ENCODE measurements at regions not wholly inside any gene's neighbourhood (a gene's known extent, or its start where the extent isn't known, plus 50 kb on each side); places are given as distances from the start of the nearest gene placed in this dataset.

GRCh38 chr7:12882710-12883109, 195.3 kb downstream of the ARL4A start:
- no peak for TF ChIP-seq SP1 (IDR thresholded peaks at IDR 0.05)
- no peak for TF ChIP-seq NFRKB (IDR thresholded peaks at IDR 0.05)
- no peak for TF ChIP-seq SUZ12 (IDR thresholded peaks at IDR 0.05)
- no peak for TF ChIP-seq HDGF (IDR thresholded peaks at IDR 0.05; ENCODE audit: borderline replicate concordance)
- no peak for TF ChIP-seq L3MBTL2 (conservative IDR thresholded peaks at IDR 0.05)
- no peak for TF ChIP-seq FOXM1 (IDR thresholded peaks at IDR 0.05; ENCODE audit: borderline replicate concordance)
- TF ChIP-seq FOXA1 (IDR thresholded peaks at IDR 0.05) = no peak
- TF ChIP-seq ARNT (IDR thresholded peaks at IDR 0.05) = no peak
- no peak for TF ChIP-seq FOXK2 (IDR thresholded peaks at IDR 0.05)
- no peak for TF ChIP-seq ELF4 (IDR thresholded peaks at IDR 0.05)
- TF ChIP-seq TARDBP (IDR thresholded peaks at IDR 0.05) = no peak
- TF ChIP-seq LEF1 (IDR thresholded peaks at IDR 0.05; ENCODE audit: borderline replicate concordance) = no peak
- TF ChIP-seq ZNF384 (IDR thresholded peaks at IDR 0.05) = no peak
- TF ChIP-seq CTBP1 (IDR thresholded peaks at IDR 0.05; ENCODE audit: borderline replicate concordance) = no peak
- POLR2A ChIA-PET = no interaction called here
- CTCF ChIA-PET = no interaction called here
- no peak for DNase-seq (ENCODE audit: extremely low spot score)

GRCh38 chr7:12884033-12884432, 196.6 kb downstream of the ARL4A start:
- no peak for DNase-seq (ENCODE audit: extremely low spot score)
- TF ChIP-seq FOXK2 (IDR thresholded peaks at IDR 0.05) = no peak
- TF ChIP-seq HDGF (IDR thresholded peaks at IDR 0.05; ENCODE audit: borderline replicate concordance) = no peak
- TF ChIP-seq FOXA1 (IDR thresholded peaks at IDR 0.05) = no peak
- TF ChIP-seq LEF1 (IDR thresholded peaks at IDR 0.05; ENCODE audit: borderline replicate concordance) = no peak
- TF ChIP-seq ZNF384 (IDR thresholded peaks at IDR 0.05) = no peak
- TF ChIP-seq NFRKB (IDR thresholded peaks at IDR 0.05) = no peak
- TF ChIP-seq L3MBTL2 (conservative IDR thresholded peaks at IDR 0.05) = no peak
- TF ChIP-seq TARDBP (IDR thresholded peaks at IDR 0.05) = no peak
- TF ChIP-seq SUZ12 (IDR thresholded peaks at IDR 0.05) = no peak
- TF ChIP-seq PKNOX1 (IDR thresholded peaks at IDR 0.05) = no peak
- no peak for TF ChIP-seq ELF4 (IDR thresholded peaks at IDR 0.05)
- TF ChIP-seq CTBP1 (IDR thresholded peaks at IDR 0.05; ENCODE audit: borderline replicate concordance) = no peak
- TF ChIP-seq BHLHE40 (IDR thresholded peaks at IDR 0.05; ENCODE audit: borderline replicate concordance) = no peak
- no peak for TF ChIP-seq FOXM1 (IDR thresholded peaks at IDR 0.05; ENCODE audit: borderline replicate concordance)
- TF ChIP-seq ARNT (IDR thresholded peaks at IDR 0.05) = no peak
- no peak for TF ChIP-seq SP1 (IDR thresholded peaks at IDR 0.05)
- ChIA-PET POLR2A (no interaction called here), CTCF (no interaction called here)

GRCh38 chr7:12884856-12885440, 197.5 kb downstream of the ARL4A start:
- TF ChIP-seq NFRKB (IDR thresholded peaks at IDR 0.05) (no peak), HDGF (IDR thresholded peaks at IDR 0.05; ENCODE audit: borderline replicate concordance) (no peak), LEF1 (IDR thresholded peaks at IDR 0.05; ENCODE audit: borderline replicate concordance) (no peak)
- ChIA-PET CTCF (no interaction called here), POLR2A (no interaction called here)
- no peak for DNase-seq (ENCODE audit: extremely low spot score)

GRCh38 chr7:12888717-12889116, 201.3 kb downstream of the ARL4A start:
- DNase-seq (ENCODE audit: extremely low spot score) = no peak
- ChIA-PET POLR2A (no interaction called here), CTCF (no interaction called here)
- no peak for TF ChIP-seq TARDBP (IDR thresholded peaks at IDR 0.05)
- TF ChIP-seq SUZ12 (IDR thresholded peaks at IDR 0.05) = no peak
- TF ChIP-seq CTBP1 (IDR thresholded peaks at IDR 0.05; ENCODE audit: borderline replicate concordance) = no peak
- no peak for TF ChIP-seq ZNF384 (IDR thresholded peaks at IDR 0.05)
- TF ChIP-seq SP1 (IDR thresholded peaks at IDR 0.05) = no peak
- TF ChIP-seq NFRKB (IDR thresholded peaks at IDR 0.05) = no peak
- TF ChIP-seq LEF1 (IDR thresholded peaks at IDR 0.05; ENCODE audit: borderline replicate concordance) = no peak
- TF ChIP-seq FOXK2 (IDR thresholded peaks at IDR 0.05) = no peak
- TF ChIP-seq HDGF (IDR thresholded peaks at IDR 0.05; ENCODE audit: borderline replicate concordance) = no peak
- TF ChIP-seq ARNT (IDR thresholded peaks at IDR 0.05) = no peak
- no peak for TF ChIP-seq L3MBTL2 (conservative IDR thresholded peaks at IDR 0.05)
- TF ChIP-seq FOXM1 (IDR thresholded peaks at IDR 0.05; ENCODE audit: borderline replicate concordance) = no peak
- no peak for TF ChIP-seq PKNOX1 (IDR thresholded peaks at IDR 0.05)
- TF ChIP-seq FOXA1 (IDR thresholded peaks at IDR 0.05) = no peak

GRCh38 chr7:12889391-12889790, 202.0 kb downstream of the ARL4A start:
- ChIA-PET POLR2A (no interaction called here), CTCF (no interaction called here)
- TF ChIP-seq LEF1 (IDR thresholded peaks at IDR 0.05; ENCODE audit: borderline replicate concordance) = no peak
- TF ChIP-seq NFRKB (IDR thresholded peaks at IDR 0.05) = no peak
- TF ChIP-seq BHLHE40 (IDR thresholded peaks at IDR 0.05; ENCODE audit: borderline replicate concordance) = no peak
- TF ChIP-seq ELF4 (IDR thresholded peaks at IDR 0.05) = no peak
- TF ChIP-seq FOXK2 (IDR thresholded peaks at IDR 0.05) = no peak
- TF ChIP-seq FOXA1 (IDR thresholded peaks at IDR 0.05) = no peak
- TF ChIP-seq L3MBTL2 (conservative IDR thresholded peaks at IDR 0.05) = no peak
- TF ChIP-seq SP1 (IDR thresholded peaks at IDR 0.05) = no peak
- no peak for DNase-seq (ENCODE audit: extremely low spot score)

- TF ChIP-seq TARDBP (IDR thresholded peaks at IDR 0.05) = no peak
- TF ChIP-seq LEF1 (IDR thresholded peaks at IDR 0.05; ENCODE audit: borderline replicate concordance) = no peak
- ChIA-PET POLR2A (no interaction called here), CTCF (no interaction called here)
- DNase-seq (ENCODE audit: extremely low spot score) = no peak
Observed at GRCh38 chr7:12890586-12890985, 203.2 kb downstream of the ARL4A start.

GRCh38 chr7:12893292-12893691, 205.9 kb downstream of the ARL4A start:
- ChIA-PET CTCF (no interaction called here), POLR2A (no interaction called here)
- no peak for DNase-seq (ENCODE audit: extremely low spot score)
- TF ChIP-seq FOXM1 (IDR thresholded peaks at IDR 0.05; ENCODE audit: borderline replicate concordance) (no peak), FOXA1 (IDR thresholded peaks at IDR 0.05) (no peak), L3MBTL2 (conservative IDR thresholded peaks at IDR 0.05) (no peak), TARDBP (IDR thresholded peaks at IDR 0.05) (no peak), ZNF384 (IDR thresholded peaks at IDR 0.05) (no peak), ARNT (IDR thresholded peaks at IDR 0.05) (no peak), NFRKB (IDR thresholded peaks at IDR 0.05) (no peak), PKNOX1 (IDR thresholded peaks at IDR 0.05) (no peak), CTBP1 (IDR thresholded peaks at IDR 0.05; ENCODE audit: borderline replicate concordance) (no peak), FOXK2 (IDR thresholded peaks at IDR 0.05) (no peak), HDGF (IDR thresholded peaks at IDR 0.05; ENCODE audit: borderline replicate concordance) (no peak), BHLHE40 (IDR thresholded peaks at IDR 0.05; ENCODE audit: borderline replicate concordance) (no peak)

Measured in HEK293T (cell line).